Keratinocyte (primary cell): ENCODE measurements at regions not wholly inside any gene's neighbourhood (a gene's known extent, or its start where the extent isn't known, plus 50 kb on each side); places are given as distances from the start of the nearest gene placed in this dataset.

ENCODE experiments used
- DNase-seq: peaks from one replicate; pipeline ENCODE4 v3.0.0-alpha.2; 2011; ENCODE audit warnings: low read depth, missing footprints, low spot score
- FAIRE-seq: peaks from 2 replicates; lab custom pipeline; 2011; peaks lifted over from hg19 to GRCh38; lab: Jason Lieb, UNC
- H2AFZ ChIP-seq: 2 replicates; pipeline ENCODE4 v1.6.0; 2012; ENCODE audit warnings: low read length, control low read depth, inconsistent platforms; ENCODE audit not compliant: control insufficient read depth
- H3K27ac ChIP-seq: 2 replicates; pipeline ENCODE4 v1.5.1; 2011; ENCODE audit warnings: low read length; ENCODE audit not compliant: control insufficient read depth, insufficient read depth
- H3K27me3 ChIP-seq: 3 replicates; pipeline ENCODE4 v1.6.0; 2011; ENCODE audit warnings: low read length; ENCODE audit not compliant: control insufficient read depth, insufficient read depth; ENCODE audit errors: extremely low read depth
- H3K36me3 ChIP-seq, 2 experiments: 2 replicates in 1 of 2; 3 replicates in 1 of 2; pipeline ENCODE4 v1.5.1; 2011; ENCODE audit warnings: low read length in 2 of 2, mild to moderate bottlenecking in 1 of 2; ENCODE audit not compliant: control insufficient read depth in 2 of 2, insufficient read depth in 2 of 2; ENCODE audit errors: extremely low read depth in 1 of 2
- H3K4me1 ChIP-seq: 3 replicates; pipeline ENCODE4 v1.5.1; 2011; ENCODE audit warnings: low read length; ENCODE audit not compliant: control insufficient read depth, insufficient read depth; ENCODE audit errors: extremely low read depth
- H3K4me2 ChIP-seq: 3 replicates; pipeline ENCODE4 v1.6.0; 2011; ENCODE audit warnings: low read depth, low read length; ENCODE audit not compliant: control insufficient read depth, insufficient read depth; ENCODE audit errors: extremely low read depth
- H3K4me3 ChIP-seq, 3 experiments: fragments of 200-600 bp in 1 of 3; sonication (generic) in 1 of 3; 2 replicates in 2 of 3; 3 replicates in 1 of 3; pipeline ENCODE4 v1.5.1; 2011 to 2016; ENCODE audit warnings: low read length in 3 of 3, mild to moderate bottlenecking in 3 of 3, control low read depth in 2 of 3, inconsistent platforms in 1 of 3, low read depth in 1 of 3, mixed read lengths in 1 of 3, mixed run types in 1 of 3, moderate library complexity in 1 of 3; ENCODE audit not compliant: control insufficient read depth in 2 of 3, insufficient read depth in 2 of 3; ENCODE audit errors: extremely low read depth in 1 of 3
- H3K79me2 ChIP-seq: 2 replicates; pipeline ENCODE4 v1.6.0; 2012; ENCODE audit warnings: low read length; ENCODE audit not compliant: control insufficient read depth, insufficient read depth
- H3K9ac ChIP-seq: 3 replicates; pipeline ENCODE4 v1.6.0; 2011; ENCODE audit warnings: low read length; ENCODE audit not compliant: control insufficient read depth, insufficient read depth; ENCODE audit errors: extremely low read depth
- H3K9me1 ChIP-seq: 3 replicates; pipeline ENCODE4 v1.6.0; 2011; ENCODE audit warnings: low read length; ENCODE audit not compliant: control insufficient read depth, insufficient read depth; ENCODE audit errors: extremely low read depth
- H3K9me3 ChIP-seq: 2 replicates; pipeline ENCODE4 v1.5.1; 2012; ENCODE audit warnings: low read depth, low read length; ENCODE audit not compliant: control insufficient read depth
- H4K20me1 ChIP-seq: 3 replicates; pipeline ENCODE4 v1.6.0; 2011; ENCODE audit warnings: low read length; ENCODE audit not compliant: control insufficient read depth, insufficient read depth; ENCODE audit errors: extremely low read depth
- CTCF ChIP-seq, 3 experiments: IDR thresholded peaks in 1 of 3; conservative IDR thresholded peaks in 1 of 3; optimal IDR thresholded peaks in 1 of 3; 2 replicates in 2 of 3; 3 replicates in 1 of 3; pipeline versions ENCODE3 to v1.5.1; 2011; ENCODE audit warnings: low read length in 3 of 3, mild to moderate bottlenecking in 3 of 3, moderate library complexity in 2 of 3, control low read depth in 1 of 3, inconsistent platforms in 1 of 3; ENCODE audit not compliant: insufficient read depth in 2 of 3; ENCODE audit errors: extremely low read depth in 1 of 3
- EZH2 ChIP-seq: IDR thresholded peaks from one replicate; pipeline ENCODE4 v1.6.1; 2012; ENCODE audit warnings: inconsistent platforms, mild to moderate bottlenecking, low read length, moderate library complexity
- dilution Hi-C: fragments of 300-500 bp; cut with MboI; formaldehyde crosslinking; loops from one replicate; pipeline ENCODE4 v1.7.0; 2020; ENCODE audit warnings: low sequenced_read_pairs; ENCODE audit not compliant: extremely low pct_ligation_motif_present

GRCh38 chr3:107461721-107462120 is 61.0 kb upstream of the BBX start:
- Histone ChIP-seq H3K9ac (no peak overlapping the region), H3K4me2 (no peak overlapping the region), H3K9me1 (no peaks in the 10 kb centered on the region), H3K9me3 (no peaks in the 10 kb centered on the region), H3K36me3 (no peaks in the 10 kb centered on the region), H3K79me2 (no peaks in the 10 kb centered on the region), H3K27me3 (no peaks in the 10 kb centered on the region), H3K4me3 (no peak overlapping the region), H4K20me1 (no peaks in the 10 kb centered on the region), H3K27ac (no peak overlapping the region), H3K4me1 (no peaks in the 10 kb centered on the region), H2AFZ (no peak overlapping the region)
- no peak for DNase-seq
- FAIRE-seq: no peak
- TF ChIP-seq EZH2 (no peak), CTCF (optimal IDR thresholded peaks at IDR 0.05 in 1 of 3, IDR thresholded peaks at IDR 0.05 in 1 of 3, conservative IDR thresholded peaks at IDR 0.05 in 1 of 3; ENCODE audit: extremely low read depth in 1 of 3, insufficient read depth in 2 of 3, low read length in 3 of 3) (no peak)
- dilution Hi-C loops: no loop called here

GRCh38 chr3:107464037-107464436 is 58.7 kb upstream of the BBX start:
- Histone ChIP-seq H3K79me2 (no peaks in the 10 kb centered on the region), H3K9ac (no peak overlapping the region), H3K9me3 (no peaks in the 10 kb centered on the region), H2AFZ (no peak overlapping the region), H3K27ac (no peak overlapping the region), H3K4me2 (no peak overlapping the region), H3K27me3 (no peaks in the 10 kb centered on the region), H3K4me3 (no peak overlapping the region), H3K9me1 (no peaks in the 10 kb centered on the region), H3K4me1 (no peaks in the 10 kb centered on the region), H4K20me1 (no peaks in the 10 kb centered on the region), H3K36me3 (no peaks in the 10 kb centered on the region)
- no peak for DNase-seq
- no peak for FAIRE-seq
- TF ChIP-seq CTCF (optimal IDR thresholded peaks at IDR 0.05 in 1 of 3, IDR thresholded peaks at IDR 0.05 in 1 of 3, conservative IDR thresholded peaks at IDR 0.05 in 1 of 3; ENCODE audit: extremely low read depth in 1 of 3, insufficient read depth in 2 of 3, low read length in 3 of 3) (no peak), EZH2 (no peak)
- dilution Hi-C loops: no loop called here
